Endothelial cell of umbilical vein (primary cell): ENCODE measurements at regions not wholly inside any gene's neighbourhood (a gene's known extent, or its start where the extent isn't known, plus 50 kb on each side); places are given as distances from the start of the nearest gene placed in this dataset.

Experiments used
- BruUV-seq: library from RNA; stranded (reverse); fragments of 400-500 nt; replicated peaks from 2 replicates; lab custom pipeline; 2021; lab: Mats Ljungman, UMichigan
- CTCF ChIA-PET: fragments of 300-600, 350-600 bp; sonication (Branson Sonifier 250); formaldehyde crosslinking; loops from one replicate; lab custom pipeline; 2021; ENCODE audit warnings: antibody characterized with exemption, inconsistent platforms; lab: Charles Lee
- POLR2A ChIA-PET: fragments of 300-600, 350-600 bp; sonication (Branson Sonifier 250); formaldehyde crosslinking; loops from one replicate; lab custom pipeline; 2021; ENCODE audit warnings: antibody characterized with exemption, inconsistent platforms; lab: Charles Lee
- DNase-seq: peaks from one replicate; pipeline ENCODE4 v3.0.0-alpha.2; 2011; ENCODE audit warnings: low read depth, low spot score
- FAIRE-seq: peaks from 2 replicates; lab custom pipeline; 2011; peaks lifted over from hg19 to GRCh38; lab: Jason Lieb, UNC
- H2AFZ ChIP-seq: 2 replicates; pipeline ENCODE4 v1.6.0; 2012; ENCODE audit warnings: low read depth, low read length, control low read depth, inconsistent platforms
- H3K27ac ChIP-seq: 2 replicates; pipeline ENCODE4 v1.5.1; 2011; ENCODE audit warnings: low read depth, mild to moderate bottlenecking, control low read depth, low read length, moderate library complexity; ENCODE audit not compliant: insufficient read depth
- H3K27me3 ChIP-seq, 2 experiments: 2 replicates each; pipeline versions ENCODE4 v1.6.0 to v1.6.1; 2011; ENCODE audit warnings: low read length in 2 of 2, mixed read lengths in 1 of 2; ENCODE audit not compliant: control insufficient read depth in 2 of 2, insufficient read depth in 2 of 2
- H3K36me3 ChIP-seq, 2 experiments: 2 replicates in 1 of 2; 3 replicates in 1 of 2; pipeline ENCODE4 v1.5.1; 2011; ENCODE audit warnings: low read length in 2 of 2, mild to moderate bottlenecking in 1 of 2, moderate library complexity in 1 of 2; ENCODE audit not compliant: control insufficient read depth in 2 of 2, insufficient read depth in 2 of 2; ENCODE audit errors: extremely low read depth in 1 of 2
- H3K4me1 ChIP-seq: 3 replicates; pipeline ENCODE4 v1.5.1; 2011; ENCODE audit warnings: mild to moderate bottlenecking, low read length; ENCODE audit not compliant: control insufficient read depth, insufficient read depth; ENCODE audit errors: extremely low read depth
- H3K4me2 ChIP-seq: 2 replicates; pipeline ENCODE4 v1.6.1; 2011; ENCODE audit warnings: low read length, control low read depth, mixed read lengths; ENCODE audit not compliant: insufficient read depth
- H3K4me3 ChIP-seq, 3 experiments: fragments of 200-600 bp in 1 of 3; sonication (generic), shearing (Covaris generic) in 1 of 3; replicated peaks in 1 of 3; 2 replicates each; pipeline ENCODE4 v1.5.1; 2011 to 2016; ENCODE audit warnings: control low read depth in 3 of 3, low read length in 3 of 3, mild to moderate bottlenecking in 2 of 3, inconsistent platforms in 1 of 3, low read depth in 1 of 3, moderate library complexity in 1 of 3; ENCODE audit not compliant: insufficient read depth in 1 of 3
- H3K79me2 ChIP-seq: 2 replicates; pipeline ENCODE4 v1.6.0; 2012; ENCODE audit warnings: low read length, inconsistent platforms; ENCODE audit not compliant: control insufficient read depth, insufficient read depth
- H3K9ac ChIP-seq: replicated peaks from 2 replicates; pipeline ENCODE3; 2011; ENCODE audit warnings: low read length, control low read depth; ENCODE audit not compliant: insufficient read depth; ENCODE audit errors: extremely low read depth
- H3K9me1 ChIP-seq: replicated peaks from 3 replicates; pipeline ENCODE4 v1.6.0; 2011; ENCODE audit warnings: mild to moderate bottlenecking, low read length; ENCODE audit not compliant: control insufficient read depth, insufficient read depth; ENCODE audit errors: extremely low read depth
- H3K9me3 ChIP-seq: replicated peaks from 2 replicates; pipeline ENCODE4 v1.5.1; 2012; ENCODE audit warnings: low read length, inconsistent platforms; ENCODE audit not compliant: control insufficient read depth, insufficient read depth
- H4K20me1 ChIP-seq: replicated peaks from 2 replicates; pipeline ENCODE3; 2011; ENCODE audit warnings: mild to moderate bottlenecking, low read length; ENCODE audit not compliant: control insufficient read depth, insufficient read depth; ENCODE audit errors: extremely low read depth
- CTCF ChIP-seq, 2 donors: IDR thresholded peaks; 1 replicate in 1 of 2; 2 replicates in 1 of 2; pipeline ENCODE4 v1.5.1; 2011; ENCODE audit warnings: low read length in 2 of 2, mild to moderate bottlenecking in 2 of 2, moderate library complexity in 2 of 2, control low read depth in 1 of 2, inconsistent platforms in 1 of 2, low read depth in 1 of 2; ENCODE audit not compliant: insufficient read depth in 1 of 2; ENCODE audit errors: extremely low read depth in 1 of 2
- EZH2 ChIP-seq: IDR thresholded peaks from 2 replicates; pipeline ENCODE4 v1.6.1; 2012; ENCODE audit warnings: borderline replicate concordance, low read depth, mild to moderate bottlenecking, moderate library complexity, low read length, inconsistent platforms; ENCODE audit not compliant: severe bottlenecking
- FOS ChIP-seq: IDR thresholded peaks from 2 replicates; pipeline ENCODE4 v1.6.1; 2011; ENCODE audit warnings: mild to moderate bottlenecking, low read length, moderate library complexity, borderline replicate concordance; ENCODE audit not compliant: insufficient read depth
- GATA2 ChIP-seq: IDR thresholded peaks from 2 replicates; pipeline ENCODE4 v1.7.0; 2011; ENCODE audit warnings: low read depth, mild to moderate bottlenecking, moderate library complexity, mixed read lengths, low read length; ENCODE audit not compliant: insufficient read length, insufficient read depth
- JUN ChIP-seq: IDR thresholded peaks from 2 replicates; pipeline ENCODE4 v1.6.1; 2011; ENCODE audit warnings: borderline replicate concordance, low read depth; ENCODE audit not compliant: insufficient read length, insufficient read depth
- MAX ChIP-seq: IDR thresholded peaks from 2 replicates; pipeline ENCODE4 v1.6.1; 2011; ENCODE audit not compliant: insufficient read depth, insufficient read length
- MYC ChIP-seq: IDR thresholded peaks from one replicate; pipeline ENCODE4 v1.6.1; 2011; ENCODE audit warnings: mild to moderate bottlenecking, low read depth, low read length
- POLR2A ChIP-seq: IDR thresholded peaks from 2 replicates; pipeline ENCODE4 v1.6.1; 2012; ENCODE audit warnings: low read depth, mild to moderate bottlenecking, control low read depth, low read length
- dilution Hi-C: fragments of 300-500 bp; cut with MboI; formaldehyde crosslinking; loops from one replicate; pipeline ENCODE4 v1.15.0; 2019; ENCODE audit warnings: low sequenced_read_pairs; ENCODE audit not compliant: extremely low pct_ligation_motif_present
- intact Hi-C: fragments of 100-400 bp; cut with micrococcal nuclease; formaldehyde crosslinking; loops from one replicate; pipeline ENCODE4 v1.10.0; 2022

GRCh38 chr16:63976345-63976744 lies 1145.5 kb downstream of the CDH11 start:
- Histone ChIP-seq H4K20me1 (no peaks in the 10 kb centered on the region), H3K79me2 (no peaks in the 10 kb centered on the region), H3K27me3 (no peaks in the 10 kb centered on the region), H3K4me3 (no peak overlapping the region), H3K36me3 (no peaks in the 10 kb centered on the region), H3K4me2 (no peak overlapping the region), H3K9ac (no peak overlapping the region), H3K4me1 (no peaks in the 10 kb centered on the region), H3K9me3 (no peaks in the 10 kb centered on the region), H2AFZ (no peak overlapping the region), H3K27ac (no peak overlapping the region), H3K9me1 (no peaks in the 10 kb centered on the region)
- DNase-seq (no peak), FAIRE-seq (no peak)
- POLR2A ChIA-PET, result no interaction called here
- TF ChIP-seq FOS, result no peak
- TF ChIP-seq EZH2, result no peak
- TF ChIP-seq MYC, result no peak
- no peak for TF ChIP-seq MAX
- no peak for TF ChIP-seq GATA2
- TF ChIP-seq JUN, result no peak
- TF ChIP-seq CTCF (IDR thresholded peaks at IDR 0.05; ENCODE audit: extremely low read depth in 1 of 2, insufficient read depth in 1 of 2, low read depth in 1 of 2, low read length in 2 of 2), result no peak
- no peak for TF ChIP-seq POLR2A
- dilution Hi-C loops, result no loop called here
- BruUV-seq, result no TSS peak
- intact Hi-C loops, result no loop called here
- CTCF ChIA-PET, result no interaction called here
